Smooth muscle cell (in vitro differentiated cells): ENCODE measurements at regions not wholly inside any gene's neighbourhood (a gene's known extent, or its start where the extent isn't known, plus 50 kb on each side); places are given as distances from the start of the nearest gene placed in this dataset.
"Not testable (repeated sequence)": the region's sequence is repeated elsewhere in the genome, so short reads cannot be mapped to it uniquely, and the experiment has no call there.

Experiments
- DNase-seq: peaks from one replicate; lab custom pipeline; 2025; ENCODE audit not compliant: unreplicated experiment; lab: John Stamatoyannopoulos, UW
- H2AFZ ChIP-seq: fragments of 200-600 bp; sonication (generic); 2 replicates; pipeline ENCODE4 v1.6.0; 2016; ENCODE audit warnings: antibody characterized with exemption, low read depth, mild to moderate bottlenecking
- H3F3A ChIP-seq: fragments of 200-600 bp; sonication (generic); 2 replicates; pipeline ENCODE4 v1.6.0; 2017; ENCODE audit warnings: antibody characterized with exemption, low read depth
- H3K27ac ChIP-seq: fragments of 200-600 bp; sonication (generic); 2 replicates; pipeline ENCODE4 v1.5.1; 2016; ENCODE audit warnings: low read depth, mild to moderate bottlenecking
- H3K27me3 ChIP-seq: fragments of 200-600 bp; sonication (generic); 2 replicates; pipeline ENCODE4 v1.6.1; 2016; ENCODE audit warnings: low read depth, mild to moderate bottlenecking
- H3K36me3 ChIP-seq: fragments of 200-600 bp; sonication (generic); 2 replicates; pipeline ENCODE4 v1.5.1; 2016; ENCODE audit warnings: low read depth
- H3K4me1 ChIP-seq: fragments of 200-600 bp; sonication (generic); 2 replicates; pipeline ENCODE4 v1.5.1; 2016; ENCODE audit warnings: low read depth
- H3K4me2 ChIP-seq: fragments of 200-600 bp; sonication (generic); 2 replicates; pipeline ENCODE4 v1.6.0; 2016; ENCODE audit warnings: mild to moderate bottlenecking
- H3K4me3 ChIP-seq: fragments of 200-600 bp; sonication (generic); 2 replicates; pipeline ENCODE4 v1.5.1; 2016; ENCODE audit warnings: mild to moderate bottlenecking
- H3K79me2 ChIP-seq: fragments of 200-600 bp; sonication (generic); 2 replicates; pipeline ENCODE4 v1.6.0; 2016; ENCODE audit warnings: low read depth, mild to moderate bottlenecking
- H3K9ac ChIP-seq: fragments of 200-600 bp; sonication (generic); 2 replicates; pipeline ENCODE4 v1.6.0; 2016; ENCODE audit warnings: low read depth
- H3K9me3 ChIP-seq: fragments of 200-600 bp; sonication (generic); replicated peaks from 2 replicates; pipeline ENCODE4 v1.5.1; 2016; ENCODE audit warnings: low read depth
- H4K20me1 ChIP-seq: fragments of 200-600 bp; sonication (generic); 2 replicates; pipeline ENCODE4 v1.6.0; 2016; ENCODE audit warnings: low read depth
- CTCF ChIP-seq: fragments of 200-600 bp; sonication (generic); IDR thresholded peaks from 2 replicates; pipeline ENCODE4 v1.5.1; 2017; ENCODE audit warnings: borderline replicate concordance, mild to moderate bottlenecking, antibody characterized with exemption; ENCODE audit not compliant: insufficient read depth, poor library complexity, severe bottlenecking
- WGBS: methylation state at CpG from one replicate; pipeline ENCODE4 v1.1.7; 2016; ENCODE audit warnings: low lambda C conversion rate; 5-methylcytosine and 5-hydroxymethylcytosine counted together

DNA sequence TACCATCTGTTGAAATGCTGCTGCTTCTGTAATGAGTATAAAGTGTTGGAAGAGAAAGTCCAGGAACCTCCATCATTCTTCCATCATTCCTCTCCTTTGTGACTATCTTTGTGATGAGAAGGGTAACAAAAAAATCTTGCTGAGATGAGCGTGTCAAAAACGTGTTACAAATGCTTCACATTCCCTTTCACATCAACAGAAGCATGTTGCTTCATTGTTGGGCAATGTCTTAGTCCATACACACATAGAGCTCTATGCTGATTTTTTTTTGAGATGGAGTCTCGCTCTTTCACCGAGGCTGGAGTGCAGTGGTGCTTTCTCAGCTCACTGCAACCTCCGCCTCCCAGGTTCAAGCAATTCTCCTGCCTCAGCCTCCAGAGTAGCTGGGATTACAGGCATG is 114.1 kb upstream of the ESR1 start:
- Histone ChIP-seq H3K9ac (no peak overlapping the region), H4K20me1 (no peaks in the 10 kb centered on the region), H3F3A (no peaks in the 10 kb centered on the region), H3K27ac (no peak overlapping the region), H3K79me2 (no peaks in the 10 kb centered on the region), H3K4me3 (no peak overlapping the region), H3K4me2 (no peak overlapping the region), H3K4me1 (no peaks in the 10 kb centered on the region), H3K36me3 (no peaks in the 10 kb centered on the region), H3K9me3 (no peaks in the 10 kb centered on the region), H3K27me3 (no peaks in the 10 kb centered on the region), H2AFZ (no peak overlapping the region)
- 95% methylated on average over 5 of the region's 5 CpGs for WGBS
- no peak for DNase-seq
- no peak for TF ChIP-seq CTCF

- no peaks in the 10 kb centered on the region for H3K79me2 ChIP-seq
- no peak for DNase-seq
- no peak overlapping the region for H3K4me2 ChIP-seq
- TF ChIP-seq CTCF, result no peak
- H3K27me3 ChIP-seq, result no peaks in the 10 kb centered on the region
- no peaks in the 10 kb centered on the region for H3K36me3 ChIP-seq
- no peak overlapping the region for H3K4me3 ChIP-seq
- no peaks in the 10 kb centered on the region for H3K9me3 ChIP-seq
- H3K9ac ChIP-seq, result no peak overlapping the region
- H3K27ac ChIP-seq, result no peak overlapping the region
- H4K20me1 ChIP-seq, result no peaks in the 10 kb centered on the region
- no peaks in the 10 kb centered on the region for H3K4me1 ChIP-seq
- no peaks in the 10 kb centered on the region for H3F3A ChIP-seq
- no peak overlapping the region for H2AFZ ChIP-seq
Observed at GRCh38 chr6:151695156-151695555, 112.3 kb upstream of the ESR1 start.

DNA sequence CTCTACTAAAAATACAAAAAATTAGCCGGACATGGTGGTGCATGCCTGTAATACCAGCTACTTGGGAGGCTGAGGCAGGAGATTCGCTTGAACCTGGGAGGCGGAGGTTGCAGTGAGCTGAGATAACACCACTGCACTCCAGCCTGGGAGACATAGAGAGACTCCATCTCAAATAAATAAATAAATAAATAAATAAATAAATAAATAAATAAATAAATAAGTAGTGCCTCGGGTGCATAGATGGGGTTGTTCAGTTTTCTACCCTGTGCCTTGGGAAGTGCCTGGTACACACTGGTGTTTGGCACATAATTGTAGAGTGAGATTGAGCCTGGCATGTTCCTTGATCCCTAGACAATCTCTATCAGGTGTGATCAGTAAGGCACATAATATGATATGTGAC is 111.2 kb upstream of the ESR1 start:
- H3K9me3 ChIP-seq, H3F3A ChIP-seq, H3K9ac ChIP-seq, H3K79me2 ChIP-seq, H2AFZ ChIP-seq, H3K4me3 ChIP-seq, DNase-seq, H4K20me1 ChIP-seq, H3K27ac ChIP-seq, H3K27me3 ChIP-seq, H3K36me3 ChIP-seq, H3K4me2 ChIP-seq, H3K4me1 ChIP-seq: not testable (repeated sequence)
- 94% methylated on average over 4 of the region's 4 CpGs for WGBS

- Histone ChIP-seq H3K9ac (no peak overlapping the region), H3F3A (no peaks in the 10 kb centered on the region), H3K9me3 (no peaks in the 10 kb centered on the region), H3K27ac (no peak overlapping the region), H3K4me2 (no peak overlapping the region), H3K27me3 (no peaks in the 10 kb centered on the region), H2AFZ (no peak overlapping the region), H3K4me1 (no peaks in the 10 kb centered on the region), H3K36me3 (no peaks in the 10 kb centered on the region), H3K4me3 (no peak overlapping the region), H3K79me2 (no peaks in the 10 kb centered on the region), H4K20me1 (no peaks in the 10 kb centered on the region)
- WGBS, result 90% methylated on average over 5 of the region's 5 CpGs
- DNase-seq, result no peak
- TF ChIP-seq CTCF, result no peak
Observed at GRCh38 chr6:151698931-151699700, 108.4 kb upstream of the ESR1 start.
